NCI-H1930 (cell line): ENCODE measurements at regions not wholly inside any gene's neighbourhood (a gene's known extent, or its start where the extent isn't known, plus 50 kb on each side); places are given as distances from the start of the nearest gene placed in this dataset.
"Not testable (repeated sequence)": the region's sequence is repeated elsewhere in the genome, so short reads cannot be mapped to it uniquely, and the experiment has no call there.

Experiments
- DNase-seq, 2 experiments: peaks; one replicate each; lab custom pipeline; 2025; lab: John Stamatoyannopoulos, UW

DNA sequence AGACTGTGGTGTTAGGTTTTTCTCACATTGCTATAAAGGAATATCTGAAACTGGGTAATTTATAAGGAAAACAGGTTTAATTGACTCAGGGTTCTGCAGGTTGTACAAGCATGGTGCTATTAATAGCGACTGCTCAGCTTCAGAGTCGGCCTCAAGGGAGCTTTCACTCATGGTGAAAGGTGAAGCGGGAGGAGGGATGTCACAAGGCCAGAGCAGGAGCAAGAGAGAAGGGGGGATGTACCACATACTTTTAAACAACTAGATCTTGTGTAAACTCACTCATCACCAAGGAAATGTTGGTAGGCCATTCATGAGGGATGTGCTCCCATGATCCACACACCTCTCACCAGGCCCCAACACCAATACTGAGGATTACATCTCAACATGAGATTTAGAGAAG lies 313.2 kb downstream of the UBE2NL start:
- not testable (repeated sequence) for DNase-seq

DNA sequence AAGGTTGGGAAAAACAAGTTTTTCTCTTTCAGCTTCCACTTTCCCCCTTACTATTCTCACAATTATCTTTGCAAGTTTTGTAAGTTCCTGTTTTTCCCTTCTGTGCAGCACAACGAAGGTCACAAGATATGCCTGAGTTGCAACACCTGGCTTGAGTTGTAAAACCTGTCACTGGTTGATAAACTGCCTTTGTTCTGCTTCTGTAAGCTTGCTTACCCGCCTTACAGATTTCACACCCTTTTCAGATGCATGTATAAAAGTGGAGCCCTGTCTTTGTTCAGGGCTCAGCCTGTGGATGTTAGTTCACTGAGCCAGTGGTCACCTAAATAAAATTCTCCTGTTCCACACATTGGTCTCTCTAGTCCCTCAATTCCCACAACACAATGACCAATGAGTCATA lies 318.9 kb downstream of the UBE2NL start:
- not testable (repeated sequence) for DNase-seq

DNA sequence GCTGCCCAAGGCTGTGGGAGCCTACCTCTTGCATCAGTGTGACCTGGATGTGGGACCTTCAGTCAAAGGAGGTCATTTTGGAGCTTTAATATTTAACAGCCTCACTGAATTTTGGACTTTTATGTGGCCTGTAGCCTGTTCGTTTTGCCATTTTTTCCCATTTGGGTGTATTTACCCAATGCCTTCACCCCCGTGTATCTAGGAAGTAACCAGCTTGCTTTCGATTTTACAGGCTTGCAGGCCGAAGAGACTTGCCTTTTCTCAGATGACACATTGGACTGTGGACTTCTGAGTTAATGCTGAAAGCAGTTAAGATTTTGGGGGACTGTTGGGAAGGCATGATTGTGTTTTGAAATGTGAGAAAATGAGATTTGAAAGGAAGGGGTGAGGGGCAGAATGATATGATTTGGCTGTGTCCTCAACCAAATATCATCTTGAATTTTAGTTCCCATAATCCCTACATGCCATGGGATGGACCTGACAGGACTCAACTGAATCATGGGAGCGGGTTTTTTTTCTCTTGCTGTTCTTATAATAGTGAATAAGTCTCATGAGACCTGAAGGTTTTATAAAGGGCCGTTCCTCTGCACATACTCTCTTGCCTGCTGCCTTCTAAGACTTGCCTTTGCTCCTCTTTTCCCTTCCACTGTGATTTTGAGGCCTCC lies 324.6 kb downstream of the UBE2NL start:
- not testable (repeated sequence) for DNase-seq

DNA sequence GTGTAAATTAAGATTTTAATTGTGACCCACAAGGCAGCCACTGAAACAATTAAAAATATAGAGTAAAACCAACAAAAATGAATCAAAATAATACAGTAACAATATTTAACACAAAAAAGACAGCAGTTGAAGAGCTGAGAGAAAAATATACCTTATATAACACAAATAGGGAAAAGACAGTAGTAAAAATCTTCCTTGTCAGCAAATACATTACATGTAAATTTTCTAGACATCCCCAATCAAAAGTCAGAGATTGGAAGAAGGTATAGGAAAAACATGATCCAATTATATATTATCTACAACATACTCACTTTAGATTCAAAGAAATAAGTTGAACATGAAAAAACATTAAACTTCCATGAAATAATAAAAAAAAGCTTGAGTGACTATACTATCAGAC lies 330.8 kb downstream of the UBE2NL start:
- DNase-seq = no peak

DNA sequence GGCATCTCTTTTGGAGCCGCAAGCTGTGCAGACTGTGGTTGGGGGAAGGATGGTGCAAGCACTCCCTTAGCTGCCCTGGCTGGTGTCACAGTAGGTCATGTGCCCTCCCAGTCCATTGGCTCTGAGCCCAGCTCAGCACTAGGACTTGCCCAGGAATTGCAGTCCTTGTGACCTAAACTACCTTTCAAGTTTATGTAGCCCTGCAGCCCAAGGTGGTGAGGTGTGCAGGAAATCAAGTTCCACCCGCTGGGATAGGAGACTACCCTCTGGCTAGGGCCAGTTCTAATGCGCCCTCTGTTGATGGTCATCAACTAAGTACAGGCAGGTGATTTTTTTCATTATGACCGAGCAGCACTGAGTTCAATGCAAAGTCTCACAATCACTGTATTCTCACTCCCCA lies 335.2 kb downstream of the UBE2NL start:
- DNase-seq = no peak

DNA sequence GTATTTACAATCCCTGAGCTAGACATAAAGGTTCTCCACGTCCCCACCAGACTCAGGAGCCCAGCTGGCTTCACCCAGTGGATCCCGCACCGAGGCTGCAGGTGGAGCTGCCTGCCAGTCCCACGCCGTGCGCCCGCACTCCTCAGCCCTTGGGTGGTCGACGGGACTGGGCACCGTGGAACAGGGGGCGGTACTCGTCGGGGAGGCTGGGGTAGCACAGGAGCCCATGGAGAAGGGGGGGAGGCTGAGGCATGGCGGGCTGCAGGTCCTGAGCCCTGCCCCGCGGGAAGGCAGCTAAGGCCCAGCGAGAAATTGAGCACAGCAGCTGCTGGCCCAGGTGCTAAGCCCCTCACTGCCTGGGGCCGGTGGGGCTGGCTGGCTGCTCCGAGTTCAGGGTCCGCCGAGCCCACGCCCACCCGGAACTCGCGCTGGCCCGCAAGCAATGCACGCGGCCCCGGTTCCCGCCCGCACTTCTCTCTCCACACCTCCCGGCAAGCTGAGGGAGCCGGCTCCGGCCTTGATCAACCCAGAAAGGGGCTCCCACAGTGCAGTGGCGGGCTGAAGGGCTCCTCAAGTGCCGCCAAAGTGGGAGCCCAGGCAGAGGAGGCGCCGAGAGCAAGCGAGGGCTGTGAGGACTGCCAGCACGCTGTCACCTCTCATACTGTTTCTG lies 347.4 kb downstream of the UBE2NL start:
- DNase-seq = not testable (repeated sequence)

DNA sequence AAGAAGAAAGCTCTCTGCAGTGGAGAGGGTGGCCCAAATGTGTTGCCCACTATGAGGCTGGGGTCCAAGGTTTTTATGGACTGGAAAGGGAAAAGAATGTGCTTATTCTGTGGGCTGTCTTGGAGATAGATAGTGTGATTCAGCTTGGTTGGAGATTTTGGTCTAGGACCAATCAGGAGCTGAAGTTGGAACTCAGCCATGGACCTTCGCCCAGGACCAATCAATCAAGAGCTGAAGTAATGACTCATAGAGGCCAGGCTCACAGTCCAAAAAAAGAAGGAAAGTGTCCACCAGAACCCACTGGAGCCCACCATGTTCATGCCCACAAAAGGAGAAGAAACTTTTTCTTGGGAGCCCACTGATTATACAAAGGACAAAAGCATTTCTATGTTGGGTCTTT lies 369.5 kb downstream of the UBE2NL start:
- DNase-seq = no peak

DNA sequence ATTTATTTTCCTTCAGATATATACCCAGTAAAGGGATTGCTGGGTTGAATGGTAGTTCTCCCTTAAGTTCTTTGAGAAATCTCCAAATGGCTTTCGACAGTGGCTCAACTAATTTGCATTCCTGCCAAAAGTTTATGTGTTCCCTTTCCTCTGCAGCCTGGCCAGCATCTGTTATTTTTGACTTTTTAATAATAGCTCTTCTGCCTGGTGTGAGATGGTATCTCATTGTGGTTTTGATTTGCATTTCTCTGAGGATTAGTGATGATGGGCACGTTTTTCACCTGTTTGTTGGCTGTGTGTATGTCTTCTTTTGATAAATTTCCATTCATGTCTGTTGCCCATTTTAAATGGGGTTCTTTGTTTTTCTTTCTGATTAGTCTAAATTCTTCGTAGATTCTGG lies 375.2 kb downstream of the UBE2NL start:
- DNase-seq = no peak

DNA sequence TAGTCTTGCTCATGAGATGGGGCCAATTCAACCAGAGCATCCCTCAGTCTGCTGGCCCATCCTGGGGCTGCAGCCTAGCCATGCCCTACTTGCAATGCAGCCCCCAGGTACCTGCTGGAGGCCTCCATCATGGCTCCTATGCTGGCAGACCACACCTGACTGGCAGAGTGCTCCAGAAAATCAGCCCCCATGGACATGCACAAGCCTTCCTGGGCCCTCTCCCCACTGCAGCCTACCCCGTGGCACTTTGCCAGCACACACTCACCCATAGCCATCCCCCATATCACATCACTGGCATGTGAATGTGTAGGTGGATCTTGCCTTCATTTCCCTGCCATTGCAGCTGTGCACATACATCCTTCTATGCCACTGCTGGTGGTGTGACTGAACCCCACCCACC lies 381.8 kb downstream of the UBE2NL start:
- DNase-seq = no peak

DNA sequence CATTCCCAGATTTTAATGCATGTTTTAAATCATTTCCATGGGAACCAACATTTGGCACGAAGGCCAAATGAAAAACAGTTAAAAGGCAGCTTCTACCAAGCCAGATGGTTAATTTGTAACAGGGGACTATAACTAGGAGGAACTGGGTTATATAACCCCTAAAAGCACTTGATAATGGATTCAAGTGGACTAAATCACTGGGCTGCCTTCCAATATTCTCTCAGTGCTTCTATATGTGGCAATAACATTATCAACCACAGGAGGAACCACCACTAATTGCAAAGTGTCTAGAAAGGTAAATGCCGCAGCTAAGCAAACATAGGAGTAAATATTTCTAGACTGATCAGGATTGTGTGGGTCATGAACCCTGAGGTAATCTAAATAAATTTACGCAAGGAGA lies 391.5 kb downstream of the UBE2NL start:
- DNase-seq = peak in 1 of 2 experiments; percentile 4

DNA sequence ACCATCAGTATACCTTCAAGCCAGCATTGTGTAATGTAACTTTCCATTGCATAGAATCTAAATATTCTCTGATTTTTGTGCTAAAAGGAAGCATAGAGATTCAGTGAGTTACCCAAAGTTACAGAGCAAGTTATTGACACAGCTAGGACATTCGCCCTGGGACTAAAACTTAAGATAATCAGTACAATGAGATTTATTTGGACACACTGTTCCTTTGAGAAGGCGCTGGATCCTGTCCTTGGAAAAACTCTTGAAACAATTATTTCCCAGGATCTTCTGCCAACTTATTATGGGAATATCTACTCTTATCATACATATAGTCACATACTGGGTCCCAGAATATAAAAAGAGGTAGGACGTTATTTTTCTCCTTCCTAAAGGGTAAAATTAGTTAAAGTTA lies 392.0 kb downstream of the UBE2NL start:
- DNase-seq = no peak

DNA sequence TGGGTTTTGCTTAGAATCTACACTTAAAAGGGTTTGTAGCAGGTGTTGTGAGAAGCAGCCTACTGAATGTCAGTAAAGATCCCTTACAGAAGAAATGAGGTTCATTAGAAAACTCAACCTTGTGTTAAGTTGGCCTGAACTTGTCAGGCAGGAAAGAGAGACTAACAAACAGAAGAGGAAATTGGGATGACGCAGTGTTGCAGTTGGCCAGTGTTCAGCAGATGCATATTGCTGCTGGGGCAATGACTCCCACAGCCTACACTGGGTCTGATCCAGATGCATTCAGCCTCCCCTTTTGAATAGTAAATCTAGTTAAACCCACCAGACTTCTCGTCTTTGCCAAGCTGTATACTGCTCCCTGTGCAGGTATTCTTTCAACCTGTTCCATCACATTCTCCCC lies 409.4 kb downstream of the UBE2NL start:
- DNase-seq = no peak

DNA sequence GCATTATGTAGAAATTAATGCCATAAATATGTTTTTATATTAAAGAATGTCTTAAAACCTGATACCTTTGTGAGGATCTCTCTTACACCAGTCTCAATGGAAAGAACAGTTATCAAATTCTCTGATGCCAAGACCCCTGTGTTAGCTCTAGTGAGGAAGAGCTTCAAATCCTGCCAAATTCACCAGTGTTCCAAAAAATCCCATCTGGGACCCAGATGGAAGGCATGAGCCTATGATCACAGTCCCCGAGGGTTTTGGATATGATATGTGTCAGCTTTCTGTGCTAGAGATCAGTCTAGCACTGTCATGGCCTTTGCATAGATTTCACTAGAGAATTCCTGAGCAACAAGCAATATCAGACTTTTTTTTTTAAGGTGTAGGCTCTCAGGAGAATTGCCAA lies 412.1 kb downstream of the UBE2NL start:
- no peak for DNase-seq

DNA sequence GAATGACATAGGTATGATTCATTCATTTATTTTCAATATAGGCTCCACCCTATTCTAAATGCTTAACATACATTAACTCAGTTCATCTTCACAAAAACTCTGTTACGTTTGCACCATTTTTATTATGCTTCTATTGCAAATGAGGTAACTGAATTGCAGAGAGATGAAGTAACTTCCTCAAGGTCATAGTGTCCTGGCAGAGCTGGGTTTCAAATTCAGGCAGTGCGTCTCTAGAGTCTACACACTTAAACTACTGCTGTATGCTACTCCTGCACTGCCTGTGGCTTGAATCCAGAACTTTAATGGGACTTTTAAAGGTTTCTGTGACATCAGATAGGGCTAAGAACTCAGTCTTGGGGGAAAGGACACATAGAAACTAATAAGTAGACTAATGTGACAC lies 413.4 kb downstream of the UBE2NL start:
- no peak for DNase-seq

DNA sequence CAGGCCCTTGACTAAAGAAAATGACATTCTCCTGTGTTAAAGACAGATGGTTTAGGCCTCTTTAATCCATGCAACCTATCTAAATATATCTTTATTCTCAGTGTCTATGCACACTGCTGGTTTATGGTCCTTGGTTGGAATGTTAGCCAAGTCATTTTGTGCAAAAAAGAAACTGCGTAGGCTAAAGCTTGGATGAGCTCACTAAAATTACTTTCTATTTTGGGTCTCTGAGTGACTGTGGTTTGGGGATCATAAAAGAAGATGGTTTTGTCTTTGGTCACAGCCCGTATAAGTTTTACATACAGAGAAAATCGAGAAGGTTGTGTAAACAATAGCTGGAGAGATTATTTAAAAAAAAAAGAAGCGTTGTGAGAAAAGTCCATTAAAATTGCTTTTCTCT lies 443.6 kb downstream of the UBE2NL start:
- DNase-seq = no peak

DNA sequence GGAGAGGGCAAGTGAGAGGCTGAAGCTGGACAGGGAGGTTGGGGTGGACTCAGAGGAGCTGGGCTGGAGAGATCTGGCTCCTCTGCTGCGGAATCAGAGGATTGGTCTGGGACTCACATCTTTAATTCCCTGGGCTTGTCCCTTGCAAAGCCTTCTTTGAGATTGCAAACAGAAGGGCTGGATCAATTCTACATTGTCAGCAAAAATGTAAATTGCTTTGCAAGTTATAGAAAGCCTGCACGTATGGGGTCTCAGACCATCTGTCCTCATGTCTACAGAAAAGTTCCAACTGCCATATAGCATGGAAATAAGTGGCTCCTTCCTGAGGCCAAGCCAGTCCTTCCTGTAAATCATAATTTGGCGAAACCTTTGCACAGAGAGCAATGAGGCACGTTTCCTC lies 449.6 kb downstream of the UBE2NL start:
- no peak for DNase-seq

DNA sequence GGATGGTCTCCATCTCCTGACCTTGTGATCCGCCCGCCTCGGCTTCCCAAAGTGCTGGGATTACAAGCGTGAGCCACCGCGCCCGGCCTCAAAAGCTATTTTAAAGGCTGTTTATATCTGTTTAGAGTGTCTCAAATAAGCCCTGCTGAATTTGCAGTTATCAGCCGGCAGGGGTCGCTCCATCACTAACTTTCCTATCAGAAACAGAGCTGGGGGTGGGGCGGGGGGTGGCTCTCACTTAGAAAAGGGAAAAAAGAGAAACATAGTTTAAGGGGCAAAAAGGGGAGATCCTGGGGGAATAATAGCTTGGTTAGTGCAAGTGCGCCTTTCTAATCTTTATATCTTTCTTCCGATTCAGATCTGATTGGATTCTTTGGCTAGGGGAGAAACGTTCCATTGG lies 450.7 kb downstream of the UBE2NL start:
- DNase-seq = no peak

DNA sequence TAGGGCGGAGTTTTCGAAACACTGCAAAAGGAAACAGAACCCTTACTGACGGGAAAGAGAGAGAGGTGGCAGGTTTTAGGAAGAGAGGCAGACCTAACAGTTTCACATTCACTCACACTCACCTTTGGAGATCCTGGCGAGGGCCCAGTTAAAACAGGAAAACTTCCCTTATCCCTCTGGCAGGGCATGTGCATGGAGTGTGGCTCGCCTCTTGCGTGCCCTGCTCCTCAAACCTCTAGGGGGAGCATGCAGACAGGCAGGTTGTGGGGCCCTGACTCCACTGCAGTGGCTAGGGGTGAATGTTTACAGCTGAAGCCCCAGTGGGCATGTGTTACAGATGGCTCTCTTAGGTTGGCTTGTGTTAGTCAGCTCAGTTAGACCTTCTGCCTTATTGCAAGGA lies 451.5 kb downstream of the UBE2NL start:
- DNase-seq = no peak

DNA sequence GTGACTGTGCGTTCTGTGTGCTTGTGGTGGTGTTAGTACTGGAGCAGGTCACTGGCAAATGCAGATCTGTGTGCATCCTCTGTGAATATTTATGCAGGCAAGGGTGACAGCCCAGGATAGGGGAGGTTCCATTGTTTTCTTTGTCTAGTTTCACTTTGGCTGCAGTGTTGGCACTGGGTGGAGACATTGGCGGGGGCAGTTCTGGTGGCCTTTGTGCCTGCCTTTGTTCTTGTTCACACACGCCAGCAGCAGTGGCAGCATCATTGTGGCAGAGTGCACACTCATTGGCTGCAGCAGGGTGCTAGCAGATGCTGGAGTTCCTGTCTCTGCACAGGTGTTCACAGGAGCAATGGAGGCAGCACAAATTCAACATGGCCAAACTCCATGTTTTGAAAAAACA lies 495.3 kb downstream of the UBE2NL start:
- no peak for DNase-seq

DNA sequence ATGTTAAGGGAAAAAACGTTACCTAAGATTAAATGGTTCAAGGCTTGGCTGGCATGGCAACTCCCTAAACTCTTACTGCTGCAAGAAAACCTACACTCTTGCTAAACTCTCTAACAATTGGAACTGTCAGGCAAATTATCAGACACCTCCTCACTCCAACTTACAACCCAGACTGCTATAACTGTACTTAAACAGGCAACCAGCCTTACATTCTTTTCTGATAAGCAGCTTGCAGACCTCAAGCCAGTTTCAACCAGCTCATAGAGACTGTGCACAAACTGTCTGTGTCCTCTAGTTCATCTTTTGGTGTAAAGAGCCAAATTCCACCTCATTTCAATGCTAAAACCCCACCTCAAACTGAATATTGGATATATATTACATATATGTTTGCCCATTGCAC lies 504.9 kb downstream of the UBE2NL start:
- DNase-seq = no peak
